Activated CD4-positive, alpha-beta T cell treated with anti-CD3 and anti-CD28 coated beads for 24 hours (primary cell): ENCODE measurements at regions not wholly inside any gene's neighbourhood (a gene's known extent, or its start where the extent isn't known, plus 50 kb on each side); places are given as distances from the start of the nearest gene placed in this dataset.
"Not testable (repeated sequence)": the region's sequence is repeated elsewhere in the genome, so short reads cannot be mapped to it uniquely, and the experiment has no call there.

Experiments used
- DNase-seq, 2 donors: peaks; one replicate each; pipeline ENCODE4 v3.0.0-alpha.2; 2020; ENCODE audit warnings: low read depth in 2 of 2

- no peak for DNase-seq
Measured at GRCh38 chr18:59800897-59801296, 98.9 kb upstream of the PMAIP1 start.

DNA sequence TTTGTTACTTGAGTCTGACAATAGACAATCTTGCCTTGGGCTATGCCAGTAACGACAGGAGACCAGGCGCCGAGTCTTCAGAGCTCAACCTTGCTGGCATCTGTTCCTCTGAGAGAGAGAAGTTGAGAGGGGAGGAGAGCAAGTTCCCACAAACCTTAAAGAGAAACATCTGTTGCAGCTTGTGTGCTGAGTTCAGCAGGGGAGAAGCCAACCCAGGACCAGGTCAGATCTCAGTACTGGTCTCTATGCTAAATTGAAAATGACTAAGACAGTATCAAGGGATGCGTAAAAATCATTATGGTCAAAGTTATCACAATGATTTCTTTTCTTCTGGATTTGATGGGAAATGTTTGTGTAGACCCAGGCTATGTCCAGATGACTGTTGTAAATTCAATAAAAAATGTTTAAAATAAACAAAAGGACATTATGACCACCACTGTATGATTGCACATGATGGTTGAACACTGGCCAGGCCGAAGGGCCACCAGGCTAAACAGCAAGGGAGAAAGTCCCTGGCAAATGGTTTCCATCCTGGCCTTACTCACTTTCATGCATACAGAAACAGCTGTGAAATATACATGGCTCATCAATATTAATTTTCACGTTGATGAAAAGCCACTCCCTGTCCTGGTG lies 100.3 kb upstream of the PMAIP1 start:
- no peak for DNase-seq

DNA sequence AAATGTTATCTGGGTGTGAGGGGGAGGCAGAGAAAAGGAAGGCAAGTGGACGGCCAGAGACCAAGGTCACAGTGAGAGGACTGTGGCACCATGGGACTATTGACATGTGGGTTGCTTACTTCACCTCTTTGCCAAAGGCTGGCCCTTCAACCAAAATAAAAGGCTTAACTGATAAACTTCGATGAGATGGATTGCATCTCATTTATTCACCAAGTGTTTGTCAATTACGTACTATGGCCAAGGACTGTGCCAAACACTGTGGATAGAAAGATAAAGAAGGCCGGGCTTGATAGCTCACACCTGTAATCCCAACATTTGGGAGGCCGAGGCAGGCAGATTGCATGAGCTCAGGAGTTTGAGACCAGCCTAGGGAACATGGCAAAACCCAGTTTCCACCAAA lies 98.7 kb upstream of the CCBE1 start:
- no peak for DNase-seq

DNA sequence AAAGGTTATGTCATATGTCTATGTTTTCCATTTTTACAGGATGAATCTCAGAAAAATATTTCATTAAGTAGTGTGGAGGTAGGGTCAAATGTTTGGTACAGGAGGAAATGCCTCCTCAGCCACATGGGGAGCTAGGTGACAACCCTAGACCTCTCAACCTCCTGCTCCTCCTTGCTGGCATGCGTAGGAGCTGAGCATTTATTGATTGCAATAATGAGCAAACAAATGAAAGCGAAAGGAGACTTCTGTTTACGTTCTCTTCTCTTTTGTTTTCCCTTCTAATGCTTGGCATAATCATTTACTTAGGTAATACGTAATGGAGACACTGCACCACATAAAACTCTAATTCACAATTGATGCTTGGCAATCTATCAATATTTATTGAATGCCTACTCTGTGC lies 95.1 kb upstream of the CCBE1 start:
- DNase-seq, result no peak

- not testable (repeated sequence) for DNase-seq
Measured at GRCh38 chr18:59790346-59790936, 93.2 kb upstream of the CCBE1 start.

DNA sequence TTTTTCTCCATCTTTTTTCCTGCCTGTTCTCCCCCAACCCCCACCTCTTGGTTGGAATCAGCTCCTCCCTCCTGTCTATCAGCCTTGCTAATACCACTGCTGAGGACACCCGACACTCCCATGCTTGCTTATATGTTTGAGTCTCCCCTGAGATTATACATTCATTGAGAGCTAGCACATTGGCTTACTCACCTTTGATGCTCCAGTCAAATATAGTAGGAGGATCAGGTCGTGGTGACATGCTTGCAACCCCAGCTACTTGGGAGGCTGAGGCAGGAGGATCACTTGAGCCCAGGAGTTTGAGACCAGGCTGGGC lies 91.5 kb upstream of the CCBE1 start:
- no peak for DNase-seq

DNA sequence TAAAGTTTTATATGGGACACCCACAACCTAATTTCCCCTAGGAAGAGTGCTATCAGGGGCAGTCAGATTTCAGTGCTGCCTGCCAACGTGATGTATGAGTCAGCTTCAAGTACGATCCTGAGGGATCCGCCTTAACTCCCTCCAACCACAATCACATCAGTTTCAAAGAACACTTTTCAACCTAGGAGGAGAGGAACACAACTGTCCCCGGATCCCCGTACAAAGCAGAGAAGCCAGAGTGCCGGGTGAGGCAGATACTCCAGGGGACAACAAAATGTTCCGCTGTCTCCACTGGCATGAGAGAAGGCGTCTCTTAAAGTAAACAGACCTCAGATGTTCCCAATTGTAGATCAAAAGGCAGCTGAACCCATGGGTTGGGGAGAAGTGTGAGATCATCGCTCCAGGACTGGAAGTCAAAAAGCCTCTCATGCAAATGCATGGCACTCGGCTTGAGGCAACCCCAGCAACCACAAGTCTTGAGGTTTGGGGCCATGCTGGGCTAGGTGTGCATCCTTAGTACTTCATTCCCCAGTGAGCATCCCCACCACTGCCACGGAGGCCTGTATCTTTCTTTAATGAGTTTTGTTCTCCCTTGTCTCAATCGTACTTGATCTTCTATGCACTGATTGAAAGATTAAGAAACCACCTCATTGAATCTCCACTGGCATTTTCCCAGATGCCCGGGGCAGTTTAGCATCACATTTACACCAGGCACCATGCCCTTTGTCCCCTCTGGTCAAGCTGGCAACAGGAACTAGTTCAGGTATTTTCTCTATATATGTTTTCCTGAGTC lies 91.0 kb upstream of the CCBE1 start:
- DNase-seq, result no peak

GRCh38 chr18:59784694-59785093 lies 87.5 kb upstream of the CCBE1 start:
- DNase-seq, result no peak

DNA sequence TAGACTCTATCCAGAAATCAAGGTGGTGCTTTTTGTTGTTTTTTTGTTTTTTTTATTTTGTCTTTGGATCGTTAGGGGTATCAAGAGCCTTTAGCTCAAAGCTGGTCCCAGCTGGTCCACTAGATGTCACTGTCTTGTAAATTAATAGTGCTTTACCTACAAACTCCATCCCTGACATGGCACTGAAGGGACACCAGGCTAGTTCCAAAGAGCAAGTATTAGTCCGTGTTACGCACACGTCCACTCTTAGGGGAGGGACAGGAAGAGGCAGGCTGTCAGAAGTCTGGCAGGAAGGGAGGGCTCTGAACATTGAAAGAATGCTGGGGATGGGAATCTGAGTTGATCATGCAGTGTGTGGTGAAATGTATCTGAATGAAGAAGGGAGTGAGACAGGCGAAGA lies 85.9 kb upstream of the CCBE1 start:
- no peak for DNase-seq

GRCh38 chr18:59779979-59780378 lies 82.8 kb upstream of the CCBE1 start:
- DNase-seq, result no peak

GRCh38 chr18:59778434-59778833 lies 81.2 kb upstream of the CCBE1 start:
- no peak for DNase-seq

- no peak for DNase-seq
Measured at GRCh38 chr18:59777636-59778035, 80.4 kb upstream of the CCBE1 start.

GRCh38 chr18:59769129-59769865 lies 72.1 kb upstream of the CCBE1 start:
- DNase-seq, result no peak

DNA sequence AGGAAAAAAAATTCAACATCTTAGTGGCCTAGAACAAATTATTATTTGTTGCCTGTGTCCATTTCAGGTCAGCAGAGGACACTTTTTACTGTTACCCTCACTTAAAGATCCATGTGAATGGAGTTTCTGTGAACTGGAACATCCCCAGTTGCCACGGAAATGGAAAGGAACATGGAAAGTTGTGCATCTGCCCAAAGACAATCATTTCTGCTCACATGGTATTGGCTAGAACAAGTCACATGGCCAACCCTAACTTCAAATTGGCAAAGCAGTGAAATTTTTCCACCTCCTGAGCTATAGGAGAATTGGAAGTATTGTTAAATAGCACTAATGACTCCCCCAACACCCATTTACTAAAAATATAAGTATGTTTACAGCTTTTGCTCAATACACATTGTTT lies 71.2 kb upstream of the CCBE1 start:
- DNase-seq, result no peak

DNA sequence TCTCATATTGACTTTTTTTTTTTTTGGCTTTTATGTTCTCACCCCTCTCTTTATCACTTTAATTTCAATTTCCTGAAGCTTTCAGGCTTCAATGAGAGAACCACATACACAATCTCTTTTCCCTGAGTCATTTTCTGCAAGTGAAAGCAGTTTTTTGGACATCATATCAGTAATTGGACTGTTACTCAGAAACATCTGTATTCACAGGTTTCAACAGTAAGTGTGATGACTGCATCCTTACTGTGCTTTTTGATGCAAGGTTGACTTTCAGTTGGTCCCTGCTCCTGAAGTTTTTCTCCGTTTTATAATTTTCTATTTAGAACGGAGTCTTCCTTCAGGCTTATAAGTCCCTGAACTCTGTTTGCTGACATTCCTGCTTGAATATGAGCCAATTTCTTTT lies 70.5 kb upstream of the CCBE1 start:
- no peak for DNase-seq

GRCh38 chr18:59765343-59765742 lies 68.1 kb upstream of the CCBE1 start:
- DNase-seq, result no peak

DNA sequence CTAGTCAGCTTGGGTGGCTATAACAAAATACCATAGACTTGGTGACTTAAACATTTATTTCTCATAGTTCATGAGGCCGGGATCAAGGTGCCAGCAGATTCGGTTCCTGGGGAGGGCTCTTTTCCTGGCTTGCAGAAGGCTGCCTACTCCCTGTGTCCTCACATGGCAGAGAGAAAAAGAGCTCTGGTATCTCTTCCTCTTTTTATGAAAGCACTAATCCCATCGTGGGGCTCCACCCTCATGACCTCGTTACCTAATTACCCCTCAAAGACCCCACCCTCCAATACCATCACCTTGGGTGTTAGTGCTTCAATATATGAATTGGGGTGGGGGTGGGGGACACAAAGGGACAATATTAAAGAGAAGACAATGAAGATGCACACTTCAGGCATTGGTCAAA lies 67.1 kb upstream of the CCBE1 start:
- no peak for DNase-seq

DNA sequence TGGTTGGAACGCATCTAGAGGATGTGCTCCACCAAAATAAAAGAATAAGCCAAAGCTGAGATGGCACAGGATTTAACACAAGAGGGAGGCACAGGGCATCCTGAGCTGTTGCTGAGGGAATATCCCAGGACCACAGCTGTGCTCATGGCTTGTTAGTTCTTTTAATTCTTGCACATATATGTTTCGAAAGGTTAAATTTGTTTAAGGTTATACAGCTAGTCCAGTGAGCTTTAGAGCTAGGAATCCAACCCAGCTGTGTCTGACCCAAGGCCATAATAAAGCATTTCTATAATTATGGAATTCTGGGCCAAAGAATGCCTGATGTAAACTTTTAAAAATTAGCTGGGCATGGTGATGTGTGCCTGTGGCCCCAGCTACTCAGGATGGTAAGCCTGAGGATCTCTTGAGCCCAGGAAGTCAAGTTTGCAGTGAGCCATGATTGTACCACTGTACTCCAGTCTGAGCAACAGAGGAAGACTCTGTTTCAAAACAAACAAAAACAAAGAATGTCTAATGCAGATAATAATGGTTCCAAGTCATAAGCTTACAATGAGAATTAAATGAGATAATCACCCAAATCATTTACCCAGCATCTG lies 66.4 kb upstream of the CCBE1 start:
- no peak for DNase-seq

DNA sequence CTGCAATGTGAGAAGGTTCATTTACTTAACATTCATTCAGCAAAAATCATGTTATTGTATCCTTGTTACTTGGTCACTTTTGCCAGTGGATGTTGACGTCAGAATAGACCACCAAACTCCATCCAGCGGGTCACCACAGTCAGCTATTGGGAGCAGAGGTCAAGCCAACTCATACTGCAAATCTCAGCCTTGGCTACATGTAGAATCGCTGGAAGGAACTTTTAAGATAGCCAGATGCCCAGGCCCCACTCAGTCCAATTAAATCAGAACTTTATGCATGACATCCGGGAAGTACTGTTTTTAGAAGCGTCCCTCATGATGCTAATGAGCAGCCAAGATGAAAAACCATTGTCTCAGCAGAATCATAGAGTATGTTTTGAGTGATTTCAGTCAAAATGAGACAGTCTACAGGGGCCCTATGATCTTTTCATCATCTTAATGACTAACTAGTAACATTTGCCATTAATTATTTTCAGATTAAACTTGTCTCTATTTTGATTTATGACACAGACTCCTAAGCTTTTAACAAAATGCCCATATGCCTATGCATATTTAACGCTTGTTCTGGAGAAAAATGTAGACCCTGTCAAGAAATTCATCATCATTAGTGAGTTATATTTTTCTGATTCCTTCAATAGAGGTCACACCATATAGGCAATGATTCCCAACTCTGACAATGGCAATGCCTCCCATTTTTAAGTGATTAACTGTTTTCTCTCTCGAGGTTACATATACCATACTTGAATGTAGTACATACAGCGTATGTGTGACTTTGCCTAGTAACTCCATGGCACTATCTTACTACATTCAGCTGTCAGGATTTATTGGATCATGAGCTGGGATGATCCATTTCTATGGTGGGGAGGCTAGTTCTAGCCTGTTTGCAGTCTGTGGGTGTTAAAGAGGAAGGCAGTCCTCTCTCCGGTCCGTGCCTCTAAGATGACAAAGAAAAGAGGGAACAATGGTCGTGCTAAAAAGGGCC lies 63.7 kb upstream of the CCBE1 start:
- DNase-seq, result no peak

GRCh38 chr18:59760212-59760611 lies 63.0 kb upstream of the CCBE1 start:
- no peak for DNase-seq

DNA sequence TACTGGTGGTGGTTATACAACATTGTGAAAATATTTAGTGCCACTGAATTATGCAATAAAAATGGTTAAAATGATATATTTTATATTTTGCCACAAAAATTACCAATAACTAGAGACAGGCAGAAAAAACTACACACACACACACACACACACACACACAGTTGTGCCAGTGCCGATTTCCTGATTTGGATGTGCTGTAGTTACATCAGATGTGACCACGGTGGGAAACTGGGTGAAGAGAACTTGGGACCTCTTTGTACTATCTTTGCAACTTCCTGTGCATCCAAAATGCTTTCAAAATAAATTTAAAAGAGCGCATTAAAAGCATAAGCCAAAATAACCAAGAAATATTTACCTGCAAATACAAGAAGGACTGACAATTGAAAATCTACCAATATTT lies 61.6 kb upstream of the CCBE1 start:
- DNase-seq, result no peak
